Ovary (tissue), 3 donors: ENCODE measurements at regions not wholly inside any gene's neighbourhood (a gene's known extent, or its start where the extent isn't known, plus 50 kb on each side); places are given as distances from the start of the nearest gene placed in this dataset.

ENCODE experiments used
- EP300 ChIP-seq: sonication (generic); formaldehyde crosslinking; IDR thresholded peaks from one replicate; pipeline ENCODE4 v1.6.1; 2017; ENCODE audit warnings: antibody characterized with exemption
- POLR2A ChIP-seq: fragments of 450-650 bp; IDR thresholded peaks from one replicate; pipeline ENCODE4 v1.6.1; 2017; ENCODE audit warnings: antibody characterized with exemption, mild to moderate bottlenecking, moderate library complexity
- TF ChIP-seq, protein P1 (sequence below), 3 donors: fragments of 450-650 bp in 2 of 3; fragments of 200-600 bp in 1 of 3; IDR thresholded peaks; one replicate each; pipeline versions ENCODE4 v1.5.1 to v1.8.0; 2016 to 2022; ENCODE audit warnings: antibody characterized with exemption in 3 of 3, mild to moderate bottlenecking in 1 of 3
- donor health status: DM: no; HTN: no; CAD: no.

DNA sequence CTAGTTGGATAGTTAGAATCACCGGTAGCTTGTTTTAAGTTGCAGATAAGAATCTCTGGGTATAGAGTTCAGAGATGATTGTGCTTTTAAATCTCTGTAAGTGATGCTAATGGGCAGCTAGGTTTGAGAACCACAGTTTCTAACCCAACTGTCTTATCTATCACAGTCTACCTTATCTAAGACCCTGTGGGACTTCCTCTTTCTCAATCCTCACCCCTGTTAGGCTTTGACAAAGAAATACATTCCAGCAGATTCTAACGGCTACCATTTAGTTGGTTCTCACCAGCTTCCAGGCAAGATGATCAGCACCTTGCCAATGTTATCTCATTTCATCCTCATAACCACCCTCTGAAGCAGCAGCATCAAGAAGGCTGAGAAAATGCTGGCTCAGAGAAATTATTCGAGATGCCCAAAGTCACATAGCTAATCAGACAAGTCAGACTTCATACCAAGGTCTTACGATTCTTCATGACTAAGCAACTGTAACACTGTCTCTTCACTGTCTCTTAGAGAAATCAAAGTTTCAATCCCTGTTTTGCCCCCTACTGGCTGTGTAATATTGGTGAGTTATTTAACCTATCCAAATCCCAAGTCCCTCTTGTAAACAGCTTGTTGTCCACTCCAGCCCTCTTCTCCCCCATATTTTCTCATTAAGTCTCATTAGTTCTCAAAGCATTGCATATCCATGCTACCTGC, 192.4 kb upstream of the API5 start:
- TF ChIP-seq POLR2A (no peak), EP300 (no peak)
- TF ChIP-seq, protein P1, sequence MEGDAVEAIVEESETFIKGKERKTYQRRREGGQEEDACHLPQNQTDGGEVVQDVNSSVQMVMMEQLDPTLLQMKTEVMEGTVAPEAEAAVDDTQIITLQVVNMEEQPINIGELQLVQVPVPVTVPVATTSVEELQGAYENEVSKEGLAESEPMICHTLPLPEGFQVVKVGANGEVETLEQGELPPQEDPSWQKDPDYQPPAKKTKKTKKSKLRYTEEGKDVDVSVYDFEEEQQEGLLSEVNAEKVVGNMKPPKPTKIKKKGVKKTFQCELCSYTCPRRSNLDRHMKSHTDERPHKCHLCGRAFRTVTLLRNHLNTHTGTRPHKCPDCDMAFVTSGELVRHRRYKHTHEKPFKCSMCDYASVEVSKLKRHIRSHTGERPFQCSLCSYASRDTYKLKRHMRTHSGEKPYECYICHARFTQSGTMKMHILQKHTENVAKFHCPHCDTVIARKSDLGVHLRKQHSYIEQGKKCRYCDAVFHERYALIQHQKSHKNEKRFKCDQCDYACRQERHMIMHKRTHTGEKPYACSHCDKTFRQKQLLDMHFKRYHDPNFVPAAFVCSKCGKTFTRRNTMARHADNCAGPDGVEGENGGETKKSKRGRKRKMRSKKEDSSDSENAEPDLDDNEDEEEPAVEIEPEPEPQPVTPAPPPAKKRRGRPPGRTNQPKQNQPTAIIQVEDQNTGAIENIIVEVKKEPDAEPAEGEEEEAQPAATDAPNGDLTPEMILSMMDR (IDR thresholded peaks at IDR 0.05): no peak
